GM12891 (cell line): ENCODE measurements at regions not wholly inside any gene's neighbourhood (a gene's known extent, or its start where the extent isn't known, plus 50 kb on each side); places are given as distances from the start of the nearest gene placed in this dataset.

Experiments used
- DNase-seq: peaks from one replicate; pipeline ENCODE4 v3.0.0; 2011; ENCODE audit warnings: low spot score; ENCODE audit not compliant: insufficient read length
- FAIRE-seq: peaks from 2 replicates; lab custom pipeline; 2011; peaks lifted over from hg19 to GRCh38; lab: Jason Lieb, UNC
- PAX5 ChIP-seq: IDR thresholded peaks from 2 replicates; pipeline ENCODE4 v1.6.1; 2011; ENCODE audit warnings: low read length, moderate library complexity, mild to moderate bottlenecking; ENCODE audit not compliant: insufficient read depth, severe bottlenecking
- POLR2A ChIP-seq: IDR thresholded peaks from 2 replicates; pipeline ENCODE4 v1.6.1; 2011; ENCODE audit warnings: low read depth, low read length, control low read depth
- POLR2AphosphoS5 ChIP-seq: IDR thresholded peaks from 2 replicates; pipeline ENCODE4 v1.6.1; 2011; ENCODE audit warnings: low read depth, low read length, control low read depth
- POU2F2 ChIP-seq: IDR thresholded peaks from 2 replicates; pipeline ENCODE4 v1.6.1; 2011; ENCODE audit warnings: low read depth, mild to moderate bottlenecking, control low read depth, low read length, moderate library complexity
- SPI1 ChIP-seq: IDR thresholded peaks from 2 replicates; pipeline ENCODE4 v1.6.1; 2011; ENCODE audit warnings: low read depth, low read length, control low read depth
- TAF1 ChIP-seq: IDR thresholded peaks from 2 replicates; pipeline ENCODE4 v1.6.1; 2011; ENCODE audit warnings: low read depth, low read length, control low read depth

- DNase-seq (no peak), FAIRE-seq (no peak)
- TF ChIP-seq POLR2AphosphoS5 (no peak), PAX5 (no peak), POU2F2 (no peak), POLR2A (no peak), TAF1 (no peak), SPI1 (no peak)
Observed at GRCh38 chr10:43782814-43783213, 134.1 kb upstream of the ZNF32 start.

- no peak for DNase-seq
- no peak for FAIRE-seq
Observed at GRCh38 chr10:43781480-43782361, 133.0 kb upstream of the ZNF32 start.

GRCh38 chr10:43778571-43778970 lies 129.9 kb upstream of the ZNF32 start:
- DNase-seq (no peak), FAIRE-seq (no peak)
- TF ChIP-seq POU2F2 (no peak), SPI1 (no peak), POLR2AphosphoS5 (no peak), PAX5 (no peak), POLR2A (no peak), TAF1 (no peak)

More at GRCh38 chr10:43781480-43782361, 133.0 kb upstream of the ZNF32 start:
- no peak for TF ChIP-seq POLR2AphosphoS5

GRCh38 chr10:43775384-43775783 lies 126.7 kb upstream of the ZNF32 start:
- no peak for DNase-seq
- TF ChIP-seq POLR2AphosphoS5 (no peak), TAF1 (no peak), POU2F2 (no peak), PAX5 (no peak), SPI1 (no peak), POLR2A (no peak)
- FAIRE-seq, result no peak

GRCh38 chr10:43774234-43774769 lies 125.6 kb upstream of the ZNF32 start:
- DNase-seq (no peak), FAIRE-seq (no peak)
- TF ChIP-seq PAX5, result no peak
- TF ChIP-seq POLR2A, result no peak
- TF ChIP-seq POU2F2, result no peak
- no peak for TF ChIP-seq TAF1
- TF ChIP-seq SPI1, result no peak
- no peak for TF ChIP-seq POLR2AphosphoS5

- FAIRE-seq (no peak), DNase-seq (no peak)
- TF ChIP-seq POLR2AphosphoS5 (no peak), SPI1 (no peak), POLR2A (no peak), POU2F2 (no peak), TAF1 (no peak), PAX5 (no peak)
Observed at GRCh38 chr10:43773736-43774135, 125.1 kb upstream of the ZNF32 start.

GRCh38 chr10:43772171-43772570 lies 123.5 kb upstream of the ZNF32 start:
- no peak for DNase-seq
- no peak for TF ChIP-seq POLR2A
- no peak for TF ChIP-seq TAF1
- no peak for TF ChIP-seq SPI1
- TF ChIP-seq POLR2AphosphoS5, result no peak
- no peak for TF ChIP-seq POU2F2
- no peak for TF ChIP-seq PAX5

GRCh38 chr10:43771675-43772074 lies 123.0 kb upstream of the ZNF32 start:
- FAIRE-seq (no peak), DNase-seq (no peak)
- TF ChIP-seq POU2F2 (no peak), PAX5 (no peak), POLR2AphosphoS5 (no peak), POLR2A (no peak), SPI1 (no peak), TAF1 (no peak)

More at GRCh38 chr10:43772171-43772570, 123.5 kb upstream of the ZNF32 start:
- FAIRE-seq, result no peak

GRCh38 chr10:43765516-43765915 lies 116.8 kb upstream of the ZNF32 start:
- DNase-seq, result no peak
- TF ChIP-seq SPI1 (no peak), POLR2A (no peak), POLR2AphosphoS5 (no peak), PAX5 (no peak), POU2F2 (no peak), TAF1 (no peak)
- no peak for FAIRE-seq

GRCh38 chr10:43763846-43764245 lies 115.2 kb upstream of the ZNF32 start:
- DNase-seq (no peak), FAIRE-seq (no peak)
- no peak for TF ChIP-seq POLR2AphosphoS5
- no peak for TF ChIP-seq SPI1
- TF ChIP-seq PAX5, result no peak
- TF ChIP-seq POLR2A, result no peak
